Loucy (cell line): ENCODE measurements at regions not wholly inside any gene's neighbourhood (a gene's known extent, or its start where the extent isn't known, plus 50 kb on each side); places are given as distances from the start of the nearest gene placed in this dataset.

Experiments used
- H2AFZ ChIP-seq: fragments of 200-600 bp; sonication (generic); 2 replicates; pipeline ENCODE4 v1.6.0; 2016; ENCODE audit warnings: antibody characterized with exemption, mild to moderate bottlenecking, low read length, moderate library complexity
- H3F3A ChIP-seq: fragments of 200-600 bp; 2 replicates; pipeline ENCODE4 v1.6.0; 2016; ENCODE audit warnings: antibody characterized with exemption, low read depth, mild to moderate bottlenecking
- H3K27me3 ChIP-seq: fragments of 200-600 bp; sonication (generic); 2 replicates; pipeline ENCODE4 v1.6.1; 2014; ENCODE audit warnings: low read length, mild to moderate bottlenecking; ENCODE audit not compliant: insufficient read depth, poor library complexity, severe bottlenecking
- H3K36me3 ChIP-seq: fragments of 200-600 bp; sonication (generic); 2 replicates; pipeline ENCODE4 v1.6.1; 2016; ENCODE audit warnings: low read length; ENCODE audit not compliant: insufficient read depth
- H3K4me1 ChIP-seq: fragments of 200-600 bp; sonication (generic); 2 replicates; pipeline ENCODE4 v1.5.1; 2014; ENCODE audit warnings: low read length, mild to moderate bottlenecking; ENCODE audit not compliant: insufficient read depth, poor library complexity, severe bottlenecking
- H3K4me2 ChIP-seq: fragments of 200-600 bp; sonication (generic); 2 replicates; pipeline ENCODE4 v1.6.0; 2014; ENCODE audit warnings: antibody characterized with exemption, low read length, low read depth, mild to moderate bottlenecking; ENCODE audit not compliant: poor library complexity, severe bottlenecking
- H3K4me3 ChIP-seq: fragments of 200-600 bp; sonication (generic); 2 replicates; pipeline ENCODE4 v1.5.1; 2014; ENCODE audit warnings: low read length, mild to moderate bottlenecking, mixed read lengths; ENCODE audit not compliant: poor library complexity, severe bottlenecking
- H3K79me2 ChIP-seq: fragments of 200-600 bp; sonication (generic); 2 replicates; pipeline ENCODE4 v1.6.1; 2014; ENCODE audit warnings: low read length; ENCODE audit not compliant: insufficient read depth
- H3K9ac ChIP-seq: fragments of 200-600 bp; sonication (generic); 2 replicates; pipeline ENCODE4 v1.6.0; 2014; ENCODE audit warnings: mild to moderate bottlenecking, low read depth, low read length, moderate library complexity; ENCODE audit not compliant: poor library complexity, severe bottlenecking
- H3K9me2 ChIP-seq: fragments of 200-600 bp; sonication (generic); replicated peaks from 2 replicates; pipeline ENCODE4 v1.6.1; 2016; ENCODE audit warnings: low read depth, low read length, mixed read lengths
- H3K9me3 ChIP-seq: fragments of 200-600 bp; sonication (generic); 2 replicates; pipeline ENCODE4 v1.6.1; 2014; ENCODE audit warnings: mild to moderate bottlenecking, antibody characterized with exemption, low read length, low read depth; ENCODE audit not compliant: insufficient read depth
- H4K20me1 ChIP-seq: fragments of 200-600 bp; sonication (generic); 2 replicates; pipeline ENCODE4 v1.6.0; 2014; ENCODE audit warnings: antibody characterized with exemption, low read length, mild to moderate bottlenecking; ENCODE audit not compliant: insufficient read depth, poor library complexity, severe bottlenecking
- CTCF ChIP-seq: fragments of 200-600 bp; sonication (generic); conservative IDR thresholded peaks from 2 replicates; pipeline ENCODE4 v1.5.1; 2014; ENCODE audit warnings: mild to moderate bottlenecking, antibody characterized with exemption, low read length
- EZH2phosphoT487 ChIP-seq: fragments of 200-600 bp; IDR thresholded peaks from 2 replicates; pipeline ENCODE4 v1.6.1; 2018; ENCODE audit warnings: antibody characterized with exemption, mild to moderate bottlenecking, moderate library complexity, borderline replicate concordance

DNA sequence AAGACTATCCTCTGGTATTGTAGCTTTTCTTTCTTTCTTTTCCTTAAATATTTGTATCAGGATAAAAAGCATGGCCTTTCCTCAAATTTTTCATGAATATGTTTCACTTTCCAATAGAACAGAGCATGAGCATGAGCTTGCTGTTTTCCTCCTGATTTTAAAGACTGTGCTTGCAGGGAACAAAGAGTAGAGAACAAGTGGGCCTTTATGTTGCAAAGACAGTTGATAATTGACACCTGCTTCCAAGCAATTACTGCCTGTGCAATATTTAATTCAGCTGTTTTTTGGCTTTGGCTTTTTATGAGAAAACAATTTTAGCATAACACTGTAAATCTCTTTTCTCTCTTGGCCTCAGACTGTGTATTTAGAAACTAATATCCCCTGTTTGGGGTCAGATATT is 263.6 kb upstream of the AZI2 start:
- no peak for TF ChIP-seq CTCF
- no peak for TF ChIP-seq EZH2phosphoT487
- Histone ChIP-seq H3F3A (no peaks in the 10 kb centered on the region), H4K20me1 (no peaks in the 10 kb centered on the region), H3K9me2 (0 out of 2 replicates have a peak, but pooled peaks cover 4% of the 10 kb centered on the region), H3K4me3 (no peak overlapping the region), H3K4me2 (no peak overlapping the region), H3K27me3 (no peaks in the 10 kb centered on the region), H3K79me2 (no peaks in the 10 kb centered on the region), H3K36me3 (no peaks in the 10 kb centered on the region), H3K9me3 (no peaks in the 10 kb centered on the region), H3K9ac (no peak overlapping the region), H2AFZ (no peak overlapping the region), H3K4me1 (no peaks in the 10 kb centered on the region)

- H3K36me3 ChIP-seq, result no peaks in the 10 kb centered on the region
Observed at GRCh38 chr3:28613511-28614106, 265.0 kb upstream of the AZI2 start.

DNA sequence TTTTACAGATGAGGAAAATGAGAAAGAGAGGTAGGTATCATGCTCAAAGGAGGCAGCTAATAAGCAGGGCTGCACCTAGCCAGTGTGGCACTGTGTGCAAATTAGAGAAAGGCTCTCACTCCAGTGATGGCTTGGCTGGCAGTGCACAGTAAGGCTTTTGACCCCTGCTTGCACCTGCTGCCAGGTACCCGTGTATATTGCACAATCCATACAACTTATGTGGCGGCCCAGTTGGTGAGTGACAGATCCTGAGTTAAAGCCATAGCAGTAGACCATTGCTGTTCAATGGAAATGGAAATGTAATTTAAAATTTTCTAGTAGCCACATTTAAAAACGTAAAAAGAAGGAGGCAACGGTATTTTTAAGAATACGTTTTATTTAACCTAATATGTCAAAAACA is 266.4 kb upstream of the AZI2 start:
- Histone ChIP-seq H3K4me2 (no peak overlapping the region), H2AFZ (no peak overlapping the region), H3K4me1 (no peaks in the 10 kb centered on the region), H3K79me2 (no peaks in the 10 kb centered on the region), H3K9me2 (no peaks in the 10 kb centered on the region), H3F3A (no peaks in the 10 kb centered on the region), H3K9me3 (no peaks in the 10 kb centered on the region), H4K20me1 (no peaks in the 10 kb centered on the region), H3K9ac (no peak overlapping the region), H3K27me3 (no peaks in the 10 kb centered on the region), H3K4me3 (no peak overlapping the region), H3K36me3 (no peaks in the 10 kb centered on the region)
- TF ChIP-seq EZH2phosphoT487 (no peak), CTCF (no peak)

More at GRCh38 chr3:28613511-28614106, 265.0 kb upstream of the AZI2 start:
- no peaks in the 10 kb centered on the region for H4K20me1 ChIP-seq
- H3K4me3 ChIP-seq, result no peak overlapping the region
- H3K4me2 ChIP-seq, result no peak overlapping the region
- H3K9me3 ChIP-seq, result no peaks in the 10 kb centered on the region
- H3F3A ChIP-seq, result no peaks in the 10 kb centered on the region
- H3K4me1 ChIP-seq, result no peaks in the 10 kb centered on the region
- no peak overlapping the region for H3K9ac ChIP-seq
- no peak overlapping the region for H2AFZ ChIP-seq
- TF ChIP-seq CTCF (no peak), EZH2phosphoT487 (no peak)
- 0 out of 2 replicates have a peak, but pooled peaks cover 4% of the 10 kb centered on the region for H3K9me2 ChIP-seq
- H3K79me2 ChIP-seq, result no peaks in the 10 kb centered on the region
- H3K27me3 ChIP-seq, result no peaks in the 10 kb centered on the region
